BLaER1 treated with 17β-estradiol and CSF1 and Interleukin-3, amounts not matched to agents 10 nM and 100 nM (cell line): ENCODE measurements at regions not wholly inside any gene's neighbourhood (a gene's known extent, or its start where the extent isn't known, plus 50 kb on each side); places are given as distances from the start of the nearest gene placed in this dataset.
"Not testable (repeated sequence)": the region's sequence is repeated elsewhere in the genome, so short reads cannot be mapped to it uniquely, and the experiment has no call there.

Experiments used
- H3K27ac ChIP-seq, 11 experiments: shearing (Covaris generic); formaldehyde crosslinking; 2 replicates each; pipeline ENCODE4 v1.8.1; 2022
- H3K27me3 ChIP-seq, 11 experiments: shearing (Covaris generic); formaldehyde crosslinking; 2 replicates each; pipeline ENCODE4 v1.8.1; 2022
- H3K36me3 ChIP-seq, 11 experiments: shearing (Covaris generic); formaldehyde crosslinking; 2 replicates each; pipeline ENCODE4 v1.8.1; 2022
- H3K4me1 ChIP-seq, 10 experiments: shearing (Covaris generic); formaldehyde crosslinking; 2 replicates each; pipeline ENCODE4 v1.8.1; 2022
- H3K4me2 ChIP-seq, 11 experiments: shearing (Covaris generic); formaldehyde crosslinking; 2 replicates each; pipeline ENCODE4 v1.8.1; 2022
- H3K4me3 ChIP-seq, 10 experiments: shearing (Covaris generic); formaldehyde crosslinking; 2 replicates each; pipeline ENCODE4 v1.8.1; 2022
- H3K9ac ChIP-seq, 11 experiments: shearing (Covaris generic); formaldehyde crosslinking; 2 replicates each; pipeline ENCODE4 v1.8.1; 2022
- H3K9me3 ChIP-seq, 11 experiments: shearing (Covaris generic); formaldehyde crosslinking; replicated peaks in 1 of 11; 2 replicates each; pipeline ENCODE4 v1.8.1; 2022
- H4K20me1 ChIP-seq, 11 experiments: shearing (Covaris generic); formaldehyde crosslinking; 2 replicates each; pipeline ENCODE4 v1.8.1; 2022
- Cebpa-rat ChIP-seq, 11 experiments: shearing (Covaris generic); IDR thresholded peaks; 2 replicates each; pipeline ENCODE4 v1.8.1; 2022

- H3K9ac ChIP-seq, result no peak overlapping the region
- no peak overlapping the region for H3K4me3 ChIP-seq
Observed at GRCh38 chr15:26073430-26074333, 210.6 kb upstream of the ATP10A start.

GRCh38 chr15:26070095-26070532 lies 207.0 kb upstream of the ATP10A start:
- H3K4me2 ChIP-seq, result peak overlapping the region in 8 of 11 experiments; percentile 36 to 95 (median 71); a peak in 15 of 22 replicates
- H4K20me1 ChIP-seq, result no peaks in the 10 kb centered on the region
- H3K27ac ChIP-seq, result no peak overlapping the region
- peaks cover 0 to 45% (median 35%) of the 10 kb centered on the region in 10 experiments; a peak in 16 of 20 replicates for H3K4me1 ChIP-seq
- TF ChIP-seq Cebpa-rat (IDR thresholded peaks at IDR 0.05), result no peak
- peaks cover 7 to 26% (median 16%) of the 10 kb centered on the region in 11 experiments; a peak in 21 of 22 replicates for H3K9me3 ChIP-seq
- no peaks in the 10 kb centered on the region for H3K36me3 ChIP-seq
- H3K4me3 ChIP-seq, result no peak overlapping the region
- H3K27me3 ChIP-seq, result no peaks in the 10 kb centered on the region
- no peak overlapping the region for H3K9ac ChIP-seq

More at GRCh38 chr15:26073430-26074333, 210.6 kb upstream of the ATP10A start:
- no peak overlapping the region for H3K27ac ChIP-seq
- peaks cover 23 to 48% (median 35%) of the 10 kb centered on the region in 11 experiments for H3K9me3 ChIP-seq
- peaks cover 0 to 48% (median 35%) of the 10 kb centered on the region in 10 experiments; a peak in 15 of 20 replicates for H3K4me1 ChIP-seq
- no peaks in the 10 kb centered on the region for H3K36me3 ChIP-seq
- TF ChIP-seq Cebpa-rat (IDR thresholded peaks at IDR 0.05), result no peak
- no peak overlapping the region for H3K4me2 ChIP-seq
- no peaks in the 10 kb centered on the region for H4K20me1 ChIP-seq
- H3K27me3 ChIP-seq, result no peaks in the 10 kb centered on the region

GRCh38 chr15:26069231-26069641 lies 206.1 kb upstream of the ATP10A start:
- no peaks in the 10 kb centered on the region for H3K36me3 ChIP-seq
- TF ChIP-seq Cebpa-rat (IDR thresholded peaks at IDR 0.05), result no peak
- H3K9ac ChIP-seq, result no peak overlapping the region
- no peaks in the 10 kb centered on the region for H4K20me1 ChIP-seq
- peak overlapping the region in 7 of 11 experiments; percentile 30 to 95 (median 83); a peak in 12 of 22 replicates for H3K4me2 ChIP-seq
- H3K9me3 ChIP-seq, result peaks cover 0 to 17% (median 9%) of the 10 kb centered on the region in 11 experiments; a peak in 11 of 22 replicates
- no peaks in the 10 kb centered on the region for H3K27me3 ChIP-seq
- H3K4me3 ChIP-seq, result no peak overlapping the region
- H3K4me1 ChIP-seq, result peaks cover 0 to 44% (median 35%) of the 10 kb centered on the region in 10 experiments; a peak in 16 of 20 replicates
- H3K27ac ChIP-seq, result no peak overlapping the region

- peaks cover 0 to 35% (median 30%) of the 10 kb centered on the region in 10 experiments; a peak in 16 of 20 replicates for H3K4me1 ChIP-seq
Observed at GRCh38 chr15:26066896-26067295, 203.8 kb upstream of the ATP10A start.

GRCh38 chr15:26065723-26066122 lies 202.6 kb upstream of the ATP10A start:
- Histone ChIP-seq H3K9ac (no peak overlapping the region), H3K4me2 (no peak overlapping the region), H3K4me1 (peaks cover 0 to 24% (median 18%) of the 10 kb centered on the region in 10 experiments; a peak in 16 of 20 replicates), H3K4me3 (no peak overlapping the region), H3K27ac (no peak overlapping the region), H3K27me3 (no peaks in the 10 kb centered on the region), H3K36me3 (no peaks in the 10 kb centered on the region), H3K9me3 (no peaks in the 10 kb centered on the region), H4K20me1 (no peaks in the 10 kb centered on the region)
- no peak for TF ChIP-seq Cebpa-rat (IDR thresholded peaks at IDR 0.05)

More at GRCh38 chr15:26066896-26067295, 203.8 kb upstream of the ATP10A start:
- Histone ChIP-seq H3K4me3 (no peak overlapping the region), H3K9ac (no peak overlapping the region), H3K9me3 (peaks cover 0 to 2% (median 0%) of the 10 kb centered on the region in 11 experiments; a peak in 2 of 22 replicates), H3K27ac (no peak overlapping the region), H3K4me2 (no peak overlapping the region), H3K36me3 (no peaks in the 10 kb centered on the region), H3K27me3 (no peaks in the 10 kb centered on the region), H4K20me1 (no peaks in the 10 kb centered on the region)
- no peak for TF ChIP-seq Cebpa-rat (IDR thresholded peaks at IDR 0.05)

- 0 out of 22 replicates have a peak, but pooled peaks of 1 of the 11 experiments have one; percentile 34 for TF ChIP-seq Cebpa-rat (IDR thresholded peaks at IDR 0.05)
- no peak overlapping the region for H3K27ac ChIP-seq
- no peaks in the 10 kb centered on the region for H3K36me3 ChIP-seq
- no peaks in the 10 kb centered on the region for H4K20me1 ChIP-seq
- no peak overlapping the region for H3K9ac ChIP-seq
- no peaks in the 10 kb centered on the region for H3K27me3 ChIP-seq
- H3K9me3 ChIP-seq, result peaks cover 23 to 40% (median 30%) of the 10 kb centered on the region in 11 experiments; a peak in 21 of 22 replicates
- H3K4me1 ChIP-seq, result no peaks in the 10 kb centered on the region
- H3K4me3 ChIP-seq, result no peak overlapping the region
- no peak overlapping the region for H3K4me2 ChIP-seq
Observed at GRCh38 chr15:26061248-26061647, 198.1 kb upstream of the ATP10A start.

- not testable (repeated sequence) for H3K4me1 ChIP-seq, H3K27ac ChIP-seq, H3K4me2 ChIP-seq, H3K9ac ChIP-seq, H4K20me1 ChIP-seq, H3K27me3 ChIP-seq, H3K4me3 ChIP-seq, H3K36me3 ChIP-seq
- peaks cover 23 to 40% (median 30%) of the 10 kb centered on the region in 11 experiments; a peak in 21 of 22 replicates for H3K9me3 ChIP-seq
Observed at GRCh38 chr15:26056766-26057165, 193.6 kb upstream of the ATP10A start.

- Histone ChIP-seq H3K9ac (no peak overlapping the region), H3K4me3 (no peak overlapping the region), H4K20me1 (no peaks in the 10 kb centered on the region), H3K36me3 (no peaks in the 10 kb centered on the region), H3K4me1 (no peaks in the 10 kb centered on the region), H3K4me2 (no peak overlapping the region), H3K27me3 (no peaks in the 10 kb centered on the region), H3K27ac (no peak overlapping the region), H3K9me3 (peaks cover 4 to 7% (median 5%) of the 10 kb centered on the region in 11 experiments; a peak in 14 of 22 replicates)
- no peak for TF ChIP-seq Cebpa-rat (IDR thresholded peaks at IDR 0.05)
Observed at GRCh38 chr15:26051761-26052675, 188.9 kb upstream of the ATP10A start.

GRCh38 chr15:26050984-26051383 lies 187.9 kb upstream of the ATP10A start:
- no peaks in the 10 kb centered on the region for H3K36me3 ChIP-seq
- no peak overlapping the region for H3K4me2 ChIP-seq
- no peak overlapping the region for H3K4me3 ChIP-seq
- no peak overlapping the region for H3K9ac ChIP-seq
- H4K20me1 ChIP-seq, result no peaks in the 10 kb centered on the region
- H3K27me3 ChIP-seq, result no peaks in the 10 kb centered on the region
- H3K4me1 ChIP-seq, result no peaks in the 10 kb centered on the region
- no peak for TF ChIP-seq Cebpa-rat (IDR thresholded peaks at IDR 0.05)
- no peak overlapping the region for H3K27ac ChIP-seq
- H3K9me3 ChIP-seq, result no peaks in the 10 kb centered on the region; a peak in 2 of 22 replicates
